HEK293 (cell line): ENCODE measurements at regions not wholly inside any gene's neighbourhood (a gene's known extent, or its start where the extent isn't known, plus 50 kb on each side); places are given as distances from the start of the nearest gene placed in this dataset.

ENCODE experiments used
- CTCF ChIA-PET: fragments of 350-600 bp; formaldehyde crosslinking; extraction: SDS; loops from one replicate; lab custom pipeline; 2021; ENCODE audit warnings: antibody characterized with exemption; lab: Yijun Ruan, JAX
- POLR2A ChIA-PET: fragments of 300-600 bp; formaldehyde crosslinking; extraction: SDS; loops from one replicate; lab custom pipeline; 2020; ENCODE audit warnings: antibody characterized with exemption, inconsistent platforms; lab: Yijun Ruan, JAX
- H3K27ac ChIP-seq: fragments of 200-500 bp; sonication (Bioruptor generic); 2 replicates; pipeline ENCODE4 v1.5.1; 2014; ENCODE audit warnings: low read depth, low read length, control low read depth, inconsistent platforms; ENCODE audit errors: extremely low read depth
- H3K36me3 ChIP-seq, 2 experiments: fragments of 200-500 bp in 1 of 2; sonication (Bioruptor generic) in 1 of 2; 1 replicate in 1 of 2; 2 replicates in 1 of 2; pipeline ENCODE4 v1.5.1; 2014 to 2017; ENCODE audit warnings: inconsistent platforms in 2 of 2, low read length in 2 of 2; ENCODE audit not compliant: control insufficient read depth in 2 of 2, insufficient read depth in 1 of 2
- H3K4me1 ChIP-seq: fragments of 200-500 bp; sonication (Bioruptor generic); 2 replicates; pipeline ENCODE4 v1.5.1; 2014; ENCODE audit warnings: mild to moderate bottlenecking, low read length, inconsistent platforms; ENCODE audit not compliant: control insufficient read depth, insufficient read depth
- H3K4me3 ChIP-seq: 2 replicates; pipeline ENCODE4 v1.5.1; 2011; ENCODE audit warnings: low read depth, mild to moderate bottlenecking, control low read depth, low read length, moderate library complexity
- H3K9me3 ChIP-seq: fragments of 200-500 bp; sonication (Bioruptor generic); 2 replicates; pipeline ENCODE4 v1.5.1; 2014; ENCODE audit warnings: low read depth, low read length, inconsistent platforms; ENCODE audit not compliant: control insufficient read depth, insufficient read depth
- ZBTB20 ChIP-seq: fragments of 450-650 bp; formaldehyde crosslinking; IDR thresholded peaks from 2 replicates; pipeline ENCODE4 v1.5.1; 2016; ENCODE audit warnings: missing biosample characterization, missing genetic modification characterization
- ZBTB48 ChIP-seq: fragments of 450-650 bp; formaldehyde crosslinking; IDR thresholded peaks from 2 replicates; pipeline ENCODE4 v1.5.1; 2016; ENCODE audit warnings: missing biosample characterization, missing genetic modification characterization
- ZBTB8A ChIP-seq: fragments of 450-650 bp; formaldehyde crosslinking; IDR thresholded peaks from 2 replicates; pipeline ENCODE4 v1.5.1; 2016; ENCODE audit warnings: missing biosample characterization, missing genetic modification characterization
- ZNF133 ChIP-seq: fragments of 450-650 bp; formaldehyde crosslinking; IDR thresholded peaks from 2 replicates; pipeline ENCODE4 v1.5.1; 2016; ENCODE audit warnings: missing biosample characterization, missing genetic modification characterization
- ZNF155 ChIP-seq: fragments of 450-650 bp; formaldehyde crosslinking; IDR thresholded peaks from 2 replicates; pipeline ENCODE4 v1.5.1; 2016; ENCODE audit warnings: missing biosample characterization, missing genetic modification characterization
- ZNF202 ChIP-seq: fragments of 450-650 bp; formaldehyde crosslinking; IDR thresholded peaks from 2 replicates; pipeline ENCODE4 v1.5.1; 2016; ENCODE audit warnings: missing biosample characterization, missing genetic modification characterization, borderline replicate concordance
- ZNF423 ChIP-seq: fragments of 450-650 bp; formaldehyde crosslinking; IDR thresholded peaks from 2 replicates; pipeline ENCODE4 v1.5.1; 2016; ENCODE audit warnings: missing biosample characterization, missing genetic modification characterization
- ZNF544 ChIP-seq: fragments of 450-650 bp; formaldehyde crosslinking; IDR thresholded peaks from 2 replicates; pipeline ENCODE4 v1.5.0; 2017; ENCODE audit warnings: missing biosample characterization, missing genetic modification characterization
- ZNF660 ChIP-seq: fragments of 450-650 bp; IDR thresholded peaks from 2 replicates; pipeline ENCODE4 v1.5.1; 2018; ENCODE audit warnings: missing biosample characterization, mild to moderate bottlenecking, missing genetic modification characterization
- ZNF777 ChIP-seq: fragments of 450-650 bp; formaldehyde crosslinking; IDR thresholded peaks from 2 replicates; pipeline ENCODE4 v1.5.1; 2017; ENCODE audit warnings: missing biosample characterization, missing genetic modification characterization, borderline replicate concordance
- ZSCAN16 ChIP-seq: fragments of 450-650 bp; formaldehyde crosslinking; IDR thresholded peaks from 2 replicates; pipeline ENCODE4 v1.5.1; 2016; ENCODE audit warnings: missing biosample characterization, missing genetic modification characterization
- TF ChIP-seq, protein P1 (sequence below): fragments of 450-650 bp; formaldehyde crosslinking; IDR thresholded peaks from 2 replicates; pipeline ENCODE4 v1.5.1; 2016; ENCODE audit warnings: missing biosample characterization, missing genetic modification characterization
- TF ChIP-seq, protein P2 (sequence below): fragments of 450-650 bp; formaldehyde crosslinking; IDR thresholded peaks from 2 replicates; pipeline ENCODE4 v1.5.1; 2016; ENCODE audit warnings: missing biosample characterization, missing genetic modification characterization

DNA sequence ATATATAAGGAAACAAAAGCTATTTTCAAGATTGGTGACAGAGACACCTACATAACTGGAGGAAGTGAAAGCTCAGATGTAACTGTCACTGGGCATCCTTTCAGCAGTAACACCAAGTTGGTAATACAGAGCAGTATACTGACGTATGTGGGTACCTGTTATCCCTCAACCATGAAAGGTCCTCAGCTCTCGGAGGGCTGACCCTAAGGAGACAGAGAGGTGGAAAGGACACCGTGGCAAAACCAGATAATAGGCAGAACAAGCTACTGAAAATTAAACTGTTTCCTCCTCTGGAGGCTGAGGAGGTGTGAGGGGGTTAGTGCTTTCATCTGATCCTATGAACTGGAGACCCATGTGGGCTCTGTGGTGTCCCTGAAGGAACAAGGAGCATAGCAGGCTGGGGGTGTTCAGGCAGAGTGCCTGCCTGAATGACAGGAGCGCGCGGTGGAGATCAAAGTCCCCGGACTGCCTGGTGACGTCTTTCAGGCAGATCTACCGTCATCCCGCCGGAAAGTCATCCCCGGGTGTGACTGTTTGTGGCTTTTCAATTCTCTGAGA lies 130.2 kb upstream of the FSTL4 start:
- no peak for TF ChIP-seq ZBTB20
- TF ChIP-seq ZNF423 (tag by site-specific recombination): no peak
- no peak for TF ChIP-seq ZNF202 (tag by site-specific recombination)
- TF ChIP-seq, all 188 proteins: peak for 0
- no peaks in the 10 kb centered on the region for H3K9me3 ChIP-seq
- POLR2A ChIA-PET: no interaction called here
- no peak overlapping the region for H3K4me3 ChIP-seq
- no peak overlapping the region for H3K27ac ChIP-seq
- no peaks in the 10 kb centered on the region for H3K4me1 ChIP-seq
- no peaks in the 10 kb centered on the region for H3K36me3 ChIP-seq
- CTCF ChIA-PET: interaction anchor here (2.9 kb wide), 1 partner anchor 12 kb away, joined by 11 read pairs; no protein-coding TSS in a partner anchor

DNA sequence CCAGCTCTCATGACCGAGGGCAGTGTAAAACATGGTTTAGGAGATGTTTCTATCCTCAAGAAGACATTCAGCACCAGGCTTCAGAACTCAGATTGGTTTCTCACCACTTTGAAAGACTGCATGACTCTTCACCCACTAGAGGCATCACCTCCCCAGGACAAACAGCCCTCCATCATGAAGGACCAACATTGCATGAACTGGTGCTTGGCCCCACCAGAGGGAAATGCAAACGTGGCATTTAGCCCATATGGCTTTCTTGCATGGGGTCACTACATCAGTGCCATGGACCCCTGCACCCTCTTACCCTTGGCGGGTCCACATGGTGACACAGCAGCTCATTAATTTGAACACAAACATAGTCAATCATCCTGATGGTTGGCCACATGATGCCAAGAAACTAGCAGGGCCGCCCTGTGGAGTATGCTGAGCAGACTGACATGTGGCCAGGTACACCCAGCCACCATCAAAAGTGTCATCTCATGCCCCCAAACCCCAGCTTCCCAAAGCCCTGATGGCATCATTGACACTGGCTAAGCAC lies 129.5 kb upstream of the FSTL4 start:
- POLR2A ChIA-PET: no interaction called here
- CTCF ChIA-PET: interaction anchor here (2.9 kb wide), 1 partner anchor 13 kb away, joined by 11 read pairs; no protein-coding TSS in a partner anchor
- Histone ChIP-seq H3K4me1 (no peaks in the 10 kb centered on the region), H3K4me3 (no peak overlapping the region), H3K27ac (no peak overlapping the region), H3K36me3 (no peaks in the 10 kb centered on the region), H3K9me3 (no peaks in the 10 kb centered on the region)
- peak; percentile 56 for TF ChIP-seq ZNF133 (tag by site-specific recombination)
- TF ChIP-seq, protein P1, sequence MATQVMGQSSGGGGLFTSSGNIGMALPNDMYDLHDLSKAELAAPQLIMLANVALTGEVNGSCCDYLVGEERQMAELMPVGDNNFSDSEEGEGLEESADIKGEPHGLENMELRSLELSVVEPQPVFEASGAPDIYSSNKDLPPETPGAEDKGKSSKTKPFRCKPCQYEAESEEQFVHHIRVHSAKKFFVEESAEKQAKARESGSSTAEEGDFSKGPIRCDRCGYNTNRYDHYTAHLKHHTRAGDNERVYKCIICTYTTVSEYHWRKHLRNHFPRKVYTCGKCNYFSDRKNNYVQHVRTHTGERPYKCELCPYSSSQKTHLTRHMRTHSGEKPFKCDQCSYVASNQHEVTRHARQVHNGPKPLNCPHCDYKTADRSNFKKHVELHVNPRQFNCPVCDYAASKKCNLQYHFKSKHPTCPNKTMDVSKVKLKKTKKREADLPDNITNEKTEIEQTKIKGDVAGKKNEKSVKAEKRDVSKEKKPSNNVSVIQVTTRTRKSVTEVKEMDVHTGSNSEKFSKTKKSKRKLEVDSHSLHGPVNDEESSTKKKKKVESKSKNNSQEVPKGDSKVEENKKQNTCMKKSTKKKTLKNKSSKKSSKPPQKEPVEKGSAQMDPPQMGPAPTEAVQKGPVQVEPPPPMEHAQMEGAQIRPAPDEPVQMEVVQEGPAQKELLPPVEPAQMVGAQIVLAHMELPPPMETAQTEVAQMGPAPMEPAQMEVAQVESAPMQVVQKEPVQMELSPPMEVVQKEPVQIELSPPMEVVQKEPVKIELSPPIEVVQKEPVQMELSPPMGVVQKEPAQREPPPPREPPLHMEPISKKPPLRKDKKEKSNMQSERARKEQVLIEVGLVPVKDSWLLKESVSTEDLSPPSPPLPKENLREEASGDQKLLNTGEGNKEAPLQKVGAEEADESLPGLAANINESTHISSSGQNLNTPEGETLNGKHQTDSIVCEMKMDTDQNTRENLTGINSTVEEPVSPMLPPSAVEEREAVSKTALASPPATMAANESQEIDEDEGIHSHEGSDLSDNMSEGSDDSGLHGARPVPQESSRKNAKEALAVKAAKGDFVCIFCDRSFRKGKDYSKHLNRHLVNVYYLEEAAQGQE (tag by site-specific recombination): no peak
- TF ChIP-seq, all 188 proteins: peak for 1

DNA sequence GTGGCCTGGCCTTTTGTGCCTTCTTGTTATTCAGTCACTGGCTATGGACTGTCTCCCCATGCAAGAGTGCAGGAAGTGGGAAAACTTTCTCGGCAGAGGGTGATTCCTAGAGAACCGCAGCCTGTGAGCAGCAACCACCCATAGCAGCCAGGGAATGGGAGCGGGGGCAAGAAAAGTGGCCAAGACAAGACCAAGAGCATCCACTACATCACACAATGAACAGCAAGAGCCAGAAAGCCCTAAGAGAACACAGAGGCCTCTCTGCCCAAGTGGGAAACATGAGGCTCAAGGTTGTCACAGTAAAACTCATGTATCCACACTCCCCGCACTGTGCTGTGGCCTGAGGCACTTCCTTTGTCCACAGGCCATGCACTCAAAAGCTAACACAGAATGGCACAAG lies 129.1 kb upstream of the FSTL4 start:
- CTCF ChIA-PET: no interaction called here
- TF ChIP-seq ZBTB48 (tag by site-specific recombination) (no peak), ZNF544 (no peak), ZNF777 (tag by site-specific recombination) (no peak), ZNF155 (no peak), ZSCAN16 (no peak)
- H3K9me3 ChIP-seq: no peaks in the 10 kb centered on the region
- H3K4me3 ChIP-seq: no peak overlapping the region
- H3K4me1 ChIP-seq: no peaks in the 10 kb centered on the region
- POLR2A ChIA-PET: no interaction called here
- H3K36me3 ChIP-seq: no peaks in the 10 kb centered on the region
- no peak overlapping the region for H3K27ac ChIP-seq

DNA sequence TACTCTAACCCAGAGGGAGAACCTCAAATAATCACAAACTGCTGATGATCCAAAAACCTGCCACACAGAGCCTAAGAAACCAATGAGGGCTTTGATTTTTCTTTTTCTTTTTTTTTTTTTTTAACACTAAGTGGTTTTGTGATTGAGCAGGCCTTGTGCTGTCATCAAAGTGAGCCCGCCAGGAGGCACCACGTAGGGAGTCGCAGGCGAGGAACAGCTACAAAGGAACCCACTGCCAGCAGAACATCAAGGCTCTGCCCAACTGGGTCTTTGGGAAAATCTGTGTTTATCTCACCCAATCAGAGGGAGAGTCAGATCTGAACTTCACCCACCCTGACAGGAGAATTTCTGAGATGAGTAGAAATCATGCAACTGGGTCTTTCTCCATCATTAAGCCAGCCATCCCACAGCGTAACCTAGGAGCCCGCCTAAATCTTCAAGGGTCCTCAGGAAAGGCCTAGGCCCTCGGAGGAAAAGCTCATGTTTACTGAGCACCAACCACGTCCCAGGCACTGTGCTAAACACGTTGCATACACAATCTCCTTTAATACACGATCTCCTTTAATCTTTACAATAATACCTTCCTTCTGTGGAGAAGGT lies 126.9 kb upstream of the FSTL4 start:
- TF ChIP-seq ZNF660 (tag by site-specific recombination) (no peak), ZBTB8A (no peak)
- TF ChIP-seq, protein P2, sequence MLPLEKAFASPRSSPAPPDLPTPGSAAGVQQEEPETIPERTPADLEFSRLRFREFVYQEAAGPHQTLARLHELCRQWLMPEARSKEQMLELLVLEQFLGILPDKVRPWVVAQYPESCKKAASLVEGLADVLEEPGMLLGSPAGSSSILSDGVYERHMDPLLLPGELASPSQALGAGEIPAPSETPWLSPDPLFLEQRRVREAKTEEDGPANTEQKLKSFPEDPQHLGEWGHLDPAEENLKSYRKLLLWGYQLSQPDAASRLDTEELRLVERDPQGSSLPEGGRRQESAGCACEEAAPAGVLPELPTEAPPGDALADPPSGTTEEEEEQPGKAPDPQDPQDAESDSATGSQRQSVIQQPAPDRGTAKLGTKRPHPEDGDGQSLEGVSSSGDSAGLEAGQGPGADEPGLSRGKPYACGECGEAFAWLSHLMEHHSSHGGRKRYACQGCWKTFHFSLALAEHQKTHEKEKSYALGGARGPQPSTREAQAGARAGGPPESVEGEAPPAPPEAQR (tag by site-specific recombination): no peak
- Histone ChIP-seq H3K36me3 (no peaks in the 10 kb centered on the region), H3K9me3 (no peaks in the 10 kb centered on the region), H3K4me3 (no peak overlapping the region), H3K4me1 (0 out of 2 replicates have a peak, but pooled peaks cover 3% of the 10 kb centered on the region), H3K27ac (no peak overlapping the region)
- ChIA-PET CTCF (interaction anchor here (0.6 kb wide), 1 partner anchor 22 kb away, joined by 3 read pairs; no protein-coding TSS in a partner anchor), POLR2A (no interaction called here)
